Trophoblast cell (in vitro differentiated cells and primary cell): ENCODE measurements at regions not wholly inside any gene's neighbourhood (a gene's known extent, or its start where the extent isn't known, plus 50 kb on each side); places are given as distances from the start of the nearest gene placed in this dataset.
A peak's percentile ranks its signal among the peaks of the same experiment; 100 is the strongest.

ENCODE experiments used
- DNase-seq, 2 donors: peaks; one replicate each; pipeline ENCODE4 v3.0.0-alpha.2; 2016
- H2AFZ ChIP-seq: 2 replicates; pipeline ENCODE4 v1.6.1; 2013; ENCODE audit warnings: low read length, moderate library complexity, mild to moderate bottlenecking; ENCODE audit not compliant: insufficient read depth, poor library complexity
- H2AK5ac ChIP-seq: 2 replicates; pipeline ENCODE4 v1.6.1; 2013; ENCODE audit warnings: mild to moderate bottlenecking, low read length
- H2BK120ac ChIP-seq: 2 replicates; pipeline ENCODE4 v1.6.1; 2013; ENCODE audit warnings: low read length, mild to moderate bottlenecking, moderate library complexity; ENCODE audit not compliant: insufficient read depth, poor library complexity
- H2BK12ac ChIP-seq: 2 replicates; pipeline ENCODE4 v1.6.1; 2013; ENCODE audit warnings: mild to moderate bottlenecking, low read length, moderate library complexity
- H2BK5ac ChIP-seq: 2 replicates; pipeline ENCODE4 v1.6.1; 2013; ENCODE audit warnings: low read length, low read depth, moderate library complexity, mild to moderate bottlenecking; ENCODE audit not compliant: poor library complexity
- H3K14ac ChIP-seq: 2 replicates; pipeline ENCODE4 v1.6.1; 2013; ENCODE audit warnings: mild to moderate bottlenecking, low read length
- H3K18ac ChIP-seq: 2 replicates; pipeline ENCODE4 v1.6.1; 2013; ENCODE audit warnings: mild to moderate bottlenecking, low read length
- H3K23ac ChIP-seq: 2 replicates; pipeline ENCODE4 v1.6.1; 2013; ENCODE audit warnings: low read length
- H3K27ac ChIP-seq: 2 replicates; pipeline ENCODE4 v1.5.1; 2013; ENCODE audit warnings: low read depth, mild to moderate bottlenecking, inconsistent platforms, low read length, moderate library complexity
- H3K27me3 ChIP-seq: 2 replicates; pipeline ENCODE4 v1.6.1; 2013; ENCODE audit warnings: inconsistent platforms, mild to moderate bottlenecking, low read length, moderate library complexity; ENCODE audit not compliant: insufficient read depth
- H3K36me3 ChIP-seq, 2 experiments: 1 replicate in 1 of 2; 2 replicates in 1 of 2; pipeline ENCODE4 v1.6.1; 2013; ENCODE audit warnings: low read length in 2 of 2, mild to moderate bottlenecking in 2 of 2, moderate library complexity in 1 of 2; ENCODE audit not compliant: insufficient read depth in 2 of 2, control insufficient read depth in 1 of 2
- H3K4ac ChIP-seq: 2 replicates; pipeline ENCODE4 v1.6.1; 2013; ENCODE audit warnings: low read depth, mild to moderate bottlenecking, low read length, moderate library complexity
- H3K4me1 ChIP-seq, 2 experiments: 1 replicate in 1 of 2; 2 replicates in 1 of 2; pipeline ENCODE4 v1.6.1; 2013; ENCODE audit warnings: low read length in 2 of 2, mild to moderate bottlenecking in 2 of 2, moderate library complexity in 1 of 2; ENCODE audit not compliant: insufficient read depth in 2 of 2, control insufficient read depth in 1 of 2
- H3K4me2 ChIP-seq: 2 replicates; pipeline ENCODE4 v1.6.1; 2013; ENCODE audit warnings: inconsistent platforms, mild to moderate bottlenecking, low read length, moderate library complexity
- H3K4me3 ChIP-seq: 2 replicates; pipeline ENCODE4 v1.5.1; 2013; ENCODE audit warnings: mild to moderate bottlenecking, low read depth, low read length, inconsistent platforms
- H3K79me1 ChIP-seq: one replicate; pipeline ENCODE4 v1.6.1; 2013; ENCODE audit warnings: low read length
- H3K79me2 ChIP-seq: 2 replicates; pipeline ENCODE4 v1.6.1; 2013; ENCODE audit warnings: low read length, mild to moderate bottlenecking; ENCODE audit not compliant: control insufficient read depth, insufficient read depth, poor library complexity
- H3K9ac ChIP-seq: 2 replicates; pipeline ENCODE4 v1.6.1; 2013; ENCODE audit warnings: mild to moderate bottlenecking, low read length
- H3K9me3 ChIP-seq: 2 replicates; pipeline ENCODE4 v1.6.1; 2013; ENCODE audit warnings: low read depth, mild to moderate bottlenecking, control low read depth, inconsistent platforms, low read length; ENCODE audit not compliant: insufficient read depth
- H4K12ac ChIP-seq: 2 replicates; pipeline ENCODE4 v1.6.1; 2013; ENCODE audit warnings: low read depth, mild to moderate bottlenecking, low read length, moderate library complexity
- H4K8ac ChIP-seq: 2 replicates; pipeline ENCODE4 v1.6.1; 2013; ENCODE audit warnings: low read depth, mild to moderate bottlenecking, low read length, moderate library complexity
- H4K91ac ChIP-seq: one replicate; pipeline ENCODE4 v1.6.1; 2013; ENCODE audit warnings: low read depth, mild to moderate bottlenecking, low read length, moderate library complexity
- WGBS: extraction: QIAGEN DNeasy Blood & Tissue Kit; methylation state at CpG from one replicate; pipeline ENCODE4 v1.1.7; 2013; ENCODE audit warnings: missing lambda C conversion rate; ENCODE audit not compliant: insufficient read length, insufficient coverage; ENCODE audit errors: extremely low coverage; 5-methylcytosine and 5-hydroxymethylcytosine counted together

DNA sequence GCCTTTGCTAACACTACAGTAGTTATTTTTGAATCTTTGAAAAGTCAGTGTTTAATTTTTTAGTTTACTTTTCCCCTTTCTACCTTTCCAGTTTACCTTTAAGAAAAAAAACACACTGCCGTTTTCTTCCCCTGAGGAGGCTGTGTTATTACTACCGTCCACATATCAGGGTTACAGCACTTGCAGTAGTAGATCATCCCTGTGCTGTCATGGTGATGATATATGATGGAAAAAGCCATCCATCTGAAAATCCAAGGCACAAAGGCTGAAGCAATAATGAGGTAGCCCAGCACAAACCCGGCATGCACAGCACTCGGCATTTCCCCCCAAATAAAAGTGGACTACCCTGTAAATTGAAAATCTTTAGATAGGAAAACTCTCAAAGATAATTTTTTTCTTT lies 258.7 kb downstream of the CXXC4 start:
- H2BK5ac ChIP-seq, result no peak overlapping the region
- no peaks in the 10 kb centered on the region for H3K79me1 ChIP-seq
- WGBS, result no CpG with 5 or more reads among the region's 4 CpGs
- H3K9ac ChIP-seq, result no peak overlapping the region
- H3K79me2 ChIP-seq, result no peaks in the 10 kb centered on the region
- peak overlapping the region; percentile 94 for H3K23ac ChIP-seq
- H3K27ac ChIP-seq, result no peak overlapping the region
- H4K8ac ChIP-seq, result no peak overlapping the region
- H3K14ac ChIP-seq, result no peak overlapping the region
- DNase-seq, result no peak
- H3K4me3 ChIP-seq, result no peak overlapping the region
- H3K27me3 ChIP-seq, result no peaks in the 10 kb centered on the region
- H2BK120ac ChIP-seq, result no peak overlapping the region
- no peaks in the 10 kb centered on the region for H3K36me3 ChIP-seq
- no peak overlapping the region for H4K12ac ChIP-seq
- no peak overlapping the region for H3K4ac ChIP-seq
- no peaks in the 10 kb centered on the region for H3K4me1 ChIP-seq
- no peaks in the 10 kb centered on the region for H3K9me3 ChIP-seq
- no peak overlapping the region for H2AK5ac ChIP-seq
- no peak overlapping the region for H2AFZ ChIP-seq
- H2BK12ac ChIP-seq, result no peak overlapping the region
- no peak overlapping the region for H3K4me2 ChIP-seq
- H3K18ac ChIP-seq, result no peak overlapping the region
- no peak overlapping the region for H4K91ac ChIP-seq

DNA sequence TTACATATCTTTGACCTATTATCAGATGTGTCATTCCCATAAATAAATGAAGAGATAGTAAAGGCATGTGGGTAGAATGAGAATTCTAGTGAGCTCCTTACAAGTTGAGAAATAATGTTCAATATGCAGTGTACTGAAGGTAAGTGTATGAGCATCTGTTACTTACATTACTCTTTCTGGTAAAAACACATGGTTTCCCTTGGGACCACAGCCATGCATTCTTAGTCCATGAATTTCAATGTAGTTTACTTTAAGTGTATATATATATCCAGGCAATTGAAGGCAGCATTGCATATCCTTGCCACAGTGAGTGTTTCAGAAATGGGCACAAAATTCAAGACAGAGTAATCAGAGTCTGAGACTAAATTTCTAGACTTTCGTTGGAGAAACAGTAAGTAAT lies 277.2 kb downstream of the CXXC4 start:
- H3K9ac ChIP-seq, result no peak overlapping the region
- no peak overlapping the region for H3K14ac ChIP-seq

DNA sequence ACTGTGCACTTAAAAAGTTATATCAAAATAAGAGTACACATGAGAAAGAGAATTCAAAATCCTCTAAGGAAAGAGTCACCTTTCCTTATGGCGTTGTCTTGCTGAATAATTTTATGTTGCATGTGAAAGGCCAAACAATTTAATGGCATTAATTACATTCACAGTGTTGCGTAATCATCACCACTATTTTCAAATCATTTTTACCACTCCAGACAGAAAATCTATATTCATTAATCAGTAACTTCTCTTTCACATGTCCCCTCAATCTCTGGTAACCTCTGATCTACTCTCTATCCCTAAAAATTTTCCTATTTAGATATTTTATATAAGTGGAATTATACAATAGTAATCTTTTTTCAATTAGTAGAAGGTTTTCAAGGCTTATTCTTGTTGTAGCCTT lies 283.0 kb downstream of the CXXC4 start:
- Histone ChIP-seq H3K14ac (no peak overlapping the region), H3K36me3 (no peaks in the 10 kb centered on the region), H3K79me1 (no peaks in the 10 kb centered on the region), H2BK5ac (no peak overlapping the region), H3K9me3 (no peaks in the 10 kb centered on the region), H2AK5ac (no peak overlapping the region), H2BK120ac (no peak overlapping the region), H3K4me1 (no peaks in the 10 kb centered on the region), H3K23ac (no peak overlapping the region), H4K8ac (no peak overlapping the region), H4K12ac (no peak overlapping the region), H3K4ac (no peak overlapping the region), H3K4me2 (no peak overlapping the region), H3K27ac (no peak overlapping the region), H3K9ac (no peak overlapping the region), H2AFZ (no peak overlapping the region), H3K4me3 (no peak overlapping the region), H2BK12ac (no peak overlapping the region), H4K91ac (no peak overlapping the region), H3K27me3 (no peaks in the 10 kb centered on the region), H3K79me2 (no peaks in the 10 kb centered on the region), H3K18ac (no peak overlapping the region)
- no peak for DNase-seq
- WGBS, result no CpG with 5 or more reads among the region's 2 CpGs

More for the DNA sequence above, 277.2 kb downstream of the CXXC4 start:
- Histone ChIP-seq H2AFZ (no peak overlapping the region), H3K23ac (no peak overlapping the region), H2BK12ac (no peak overlapping the region), H2BK120ac (no peak overlapping the region), H3K9me3 (no peaks in the 10 kb centered on the region), H3K4ac (no peak overlapping the region), H4K8ac (no peak overlapping the region), H2AK5ac (no peak overlapping the region), H3K79me2 (no peaks in the 10 kb centered on the region), H3K4me2 (no peak overlapping the region), H3K4me1 (no peaks in the 10 kb centered on the region), H3K27me3 (no peaks in the 10 kb centered on the region), H3K79me1 (no peaks in the 10 kb centered on the region), H2BK5ac (no peak overlapping the region), H3K27ac (no peak overlapping the region), H3K18ac (no peak overlapping the region), H3K4me3 (no peak overlapping the region), H4K91ac (no peak overlapping the region), H4K12ac (no peak overlapping the region), H3K36me3 (no peaks in the 10 kb centered on the region)
- no peak for DNase-seq
- no CpG with 5 or more reads among the region's 1 CpG for WGBS

DNA sequence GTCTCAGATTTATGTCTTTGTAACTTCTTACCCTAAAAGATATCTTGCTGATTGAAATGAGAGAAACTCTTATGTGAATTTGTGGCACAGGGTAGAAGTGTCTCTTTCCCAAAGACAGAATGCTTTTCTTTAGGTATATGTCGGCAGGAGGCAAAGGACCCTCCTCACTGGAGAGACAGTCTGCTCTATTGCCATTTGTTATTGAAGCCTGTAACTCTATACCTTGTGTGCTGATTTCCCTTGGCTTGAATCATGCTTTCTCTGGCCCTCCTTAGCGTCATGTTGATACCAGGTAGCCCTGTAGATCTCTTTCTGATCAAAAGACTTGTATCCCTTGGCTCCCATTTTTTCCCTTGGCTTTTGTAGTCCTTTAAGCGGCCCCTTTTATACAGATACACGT lies 284.3 kb downstream of the CXXC4 start:
- Histone ChIP-seq H3K4ac (no peak overlapping the region), H4K91ac (no peak overlapping the region), H3K4me2 (no peak overlapping the region), H3K4me3 (no peak overlapping the region), H2BK5ac (no peak overlapping the region), H3K27ac (no peak overlapping the region), H3K9me3 (no peaks in the 10 kb centered on the region), H2BK12ac (no peak overlapping the region), H3K79me1 (no peaks in the 10 kb centered on the region), H3K27me3 (no peaks in the 10 kb centered on the region), H3K4me1 (no peaks in the 10 kb centered on the region), H3K79me2 (no peaks in the 10 kb centered on the region), H4K8ac (no peak overlapping the region), H2BK120ac (no peak overlapping the region), H2AFZ (no peak overlapping the region), H4K12ac (no peak overlapping the region), H3K23ac (no peak overlapping the region), H3K36me3 (no peaks in the 10 kb centered on the region), H3K18ac (no peak overlapping the region), H2AK5ac (no peak overlapping the region), H3K14ac (no peak overlapping the region), H3K9ac (no peak overlapping the region)
- DNase-seq, result no peak
- WGBS, result no CpG with 5 or more reads among the region's 4 CpGs
